ENCODE measurements at regions not wholly inside any gene's neighbourhood (a gene's known extent, or its start where the extent isn't known, plus 50 kb on each side); places are given as distances from the start of the nearest gene placed in this dataset.

DNA sequence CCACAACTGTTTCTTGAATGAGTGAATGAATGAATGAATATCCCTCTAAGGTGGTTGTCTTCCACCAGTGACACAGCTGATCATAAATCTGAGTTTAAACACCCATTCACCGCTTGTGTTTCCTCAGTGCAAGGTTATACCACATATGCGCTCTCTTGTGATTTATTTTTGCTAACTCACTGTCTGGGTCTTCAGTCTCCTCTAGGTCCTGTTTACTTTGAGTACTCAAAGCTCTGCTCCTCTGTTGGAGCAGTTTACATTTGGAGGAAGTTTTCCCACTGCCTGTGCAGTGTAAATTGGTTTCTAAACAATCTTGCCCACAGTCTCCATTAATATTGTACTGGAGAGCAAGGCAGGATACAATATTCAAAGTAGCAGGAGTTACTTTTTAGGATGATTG lies 212.6 kb upstream of the JADE1 start:
- no peak for TF ChIP-seq POLR2A (IDR thresholded peaks at IDR 0.05)
- no peak for TF ChIP-seq CTCF (IDR thresholded peaks at IDR 0.05)

Measured in breast epithelium (tissue), 3 donors.